GM12872 (cell line): ENCODE measurements at regions not wholly inside any gene's neighbourhood (a gene's known extent, or its start where the extent isn't known, plus 50 kb on each side); places are given as distances from the start of the nearest gene placed in this dataset.

Source experiments
- CTCF ChIP-seq: IDR thresholded peaks from 3 replicates; pipeline ENCODE4 v1.5.1; 2011; ENCODE audit warnings: low read depth, mild to moderate bottlenecking, low read length, moderate library complexity; ENCODE audit not compliant: insufficient read depth

DNA sequence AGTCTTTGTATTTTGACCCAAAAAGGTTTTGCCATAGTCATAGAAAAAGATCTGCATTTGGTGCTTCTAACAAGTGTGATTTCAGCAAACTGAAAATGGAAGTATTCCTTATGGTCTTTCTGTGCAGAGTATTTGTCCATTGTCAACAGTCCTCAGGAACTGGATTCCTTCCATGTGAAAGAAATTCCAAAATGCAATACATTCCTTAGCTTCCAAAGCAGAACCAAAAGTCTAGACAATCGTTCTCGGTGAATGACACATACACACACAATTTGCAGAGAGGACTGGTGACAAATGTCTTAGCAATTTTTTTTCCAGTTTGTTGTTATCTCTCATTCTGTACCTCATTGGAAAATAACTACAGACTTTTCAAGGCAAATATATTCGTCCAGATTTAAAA is 562.2 kb upstream of the SLIT2 start:
- no peak for TF ChIP-seq CTCF

GRCh38 chr4:19686456-19686855 is 565.2 kb upstream of the SLIT2 start:
- TF ChIP-seq CTCF: no peak

DNA sequence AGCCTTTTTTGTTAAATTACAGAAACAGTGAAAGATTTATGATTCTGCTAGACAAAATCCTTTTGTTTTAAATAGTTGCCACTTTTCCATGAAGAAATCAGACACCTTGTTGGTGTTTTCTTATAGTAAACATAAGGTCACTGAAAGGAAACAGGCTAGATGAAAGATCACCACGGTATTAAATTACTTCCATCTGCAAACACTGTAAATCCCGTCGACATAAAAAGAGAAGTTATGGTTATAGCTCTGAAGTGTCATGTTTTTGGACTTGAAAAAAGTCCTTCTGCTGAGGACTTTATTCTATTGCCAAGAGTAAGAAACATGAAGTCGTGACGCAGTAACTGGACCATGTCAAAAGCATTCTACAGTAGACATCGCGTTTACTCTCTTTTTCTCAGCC is 567.6 kb upstream of the SLIT2 start:
- TF ChIP-seq CTCF: no peak

- no peak for TF ChIP-seq CTCF
Measured at GRCh38 chr4:19683426-19683825, 568.3 kb upstream of the SLIT2 start.

- no peak for TF ChIP-seq CTCF
Measured at GRCh38 chr4:19677211-19677610, 574.5 kb upstream of the SLIT2 start.

- TF ChIP-seq CTCF: no peak
Measured at GRCh38 chr4:19675172-19675811, 576.4 kb upstream of the SLIT2 start.

DNA sequence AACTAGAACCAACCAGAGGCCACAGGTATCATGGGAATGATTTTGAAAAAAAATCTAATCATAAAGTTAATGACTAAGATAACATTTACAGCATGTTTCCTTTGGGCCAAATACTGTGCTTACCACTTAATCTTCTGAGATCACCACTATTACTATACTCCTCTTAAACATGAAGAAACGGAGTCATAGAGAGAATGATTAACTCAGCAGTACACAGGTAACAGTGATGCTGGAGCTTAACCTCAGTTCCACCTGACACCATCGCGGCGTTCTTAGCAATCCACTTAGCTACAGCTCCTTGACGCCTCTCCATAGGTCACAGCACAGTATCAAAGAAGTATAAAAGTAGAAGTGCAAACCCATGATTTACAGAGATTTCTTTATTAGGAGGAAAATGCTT is 592.6 kb upstream of the SLIT2 start:
- no peak for TF ChIP-seq CTCF
